Cardiac muscle cell (in vitro differentiated cells and primary cell): ENCODE measurements at regions not wholly inside any gene's neighbourhood (a gene's known extent, or its start where the extent isn't known, plus 50 kb on each side); places are given as distances from the start of the nearest gene placed in this dataset.
A peak's percentile ranks its signal among the peaks of the same experiment; 100 is the strongest.

Experiments used
- DNase-seq, 2 donors: peaks; one replicate each; pipeline versions ENCODE4 v3.0.0 to v3.0.0-alpha.2; 2010 to 2017; ENCODE audit warnings: low read depth in 1 of 2, low spot score in 1 of 2
- H3K27ac ChIP-seq: fragments of 200-600 bp; sonication (generic); 2 replicates; pipeline ENCODE4 v1.5.1; 2016
- H3K27me3 ChIP-seq: fragments of 200-600 bp; sonication (generic); 2 replicates; pipeline ENCODE4 v1.6.0; 2016; ENCODE audit warnings: control low read depth
- H3K36me3 ChIP-seq: fragments of 200-600 bp; sonication (generic); 2 replicates; pipeline ENCODE4 v1.5.1; 2016; ENCODE audit warnings: control low read depth
- H3K4me1 ChIP-seq: fragments of 200-600 bp; sonication (generic); 2 replicates; pipeline ENCODE4 v1.8.1; 2017; ENCODE audit warnings: low read depth, mild to moderate bottlenecking, mixed run types
- H3K4me3 ChIP-seq: fragments of 200-600 bp; sonication (generic); 2 replicates; pipeline ENCODE4 v1.5.1; 2016; ENCODE audit warnings: mild to moderate bottlenecking
- H3K9me3 ChIP-seq: fragments of 200-600 bp; sonication (generic); 2 replicates; pipeline ENCODE4 v1.5.1; 2017; ENCODE audit warnings: low read depth, mild to moderate bottlenecking, control low read depth
- TF ChIP-seq, protein P1 (sequence below): IDR thresholded peaks from 2 replicates; pipeline ENCODE4 v1.5.1; 2012; ENCODE audit warnings: low read depth, mild to moderate bottlenecking, low read length

DNA sequence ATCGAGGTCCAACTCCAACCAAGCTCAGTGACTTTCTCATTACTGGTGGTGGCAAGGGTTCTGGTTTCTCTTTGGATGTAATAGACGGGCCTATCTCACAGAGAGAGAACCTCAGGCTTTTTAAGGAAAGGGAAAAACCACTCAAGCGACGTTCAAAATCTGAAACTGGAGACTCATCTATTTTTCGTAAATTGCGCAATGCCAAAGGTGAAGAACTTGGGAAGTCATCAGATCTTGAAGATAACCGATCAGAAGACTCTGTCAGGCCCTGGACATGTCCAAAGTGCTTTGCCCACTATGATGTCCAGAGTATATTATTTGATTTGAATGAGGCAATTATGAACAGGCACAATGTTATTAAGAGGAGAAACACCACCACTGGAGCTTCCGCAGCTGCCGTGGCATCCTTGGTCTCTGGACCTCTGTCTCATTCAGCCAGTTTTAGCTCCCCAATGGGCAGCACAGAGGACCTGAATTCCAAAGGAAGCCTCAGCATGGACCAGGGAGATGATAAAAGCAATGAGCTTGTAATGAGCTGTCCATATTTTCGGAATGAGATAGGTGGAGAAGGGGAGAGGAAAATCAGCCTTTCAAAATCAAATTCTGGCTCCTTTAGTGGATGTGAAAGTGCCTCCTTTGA lies 343.5 kb upstream of the RGS6 start:
- Histone ChIP-seq H3K27ac (no peak overlapping the region), H3K9me3 (no peaks in the 10 kb centered on the region), H3K27me3 (no peaks in the 10 kb centered on the region), H3K4me3 (no peak overlapping the region), H3K36me3 (no peaks in the 10 kb centered on the region), H3K4me1 (peaks cover 29% of the 10 kb centered on the region)
- no peak for DNase-seq
- TF ChIP-seq, protein P1, sequence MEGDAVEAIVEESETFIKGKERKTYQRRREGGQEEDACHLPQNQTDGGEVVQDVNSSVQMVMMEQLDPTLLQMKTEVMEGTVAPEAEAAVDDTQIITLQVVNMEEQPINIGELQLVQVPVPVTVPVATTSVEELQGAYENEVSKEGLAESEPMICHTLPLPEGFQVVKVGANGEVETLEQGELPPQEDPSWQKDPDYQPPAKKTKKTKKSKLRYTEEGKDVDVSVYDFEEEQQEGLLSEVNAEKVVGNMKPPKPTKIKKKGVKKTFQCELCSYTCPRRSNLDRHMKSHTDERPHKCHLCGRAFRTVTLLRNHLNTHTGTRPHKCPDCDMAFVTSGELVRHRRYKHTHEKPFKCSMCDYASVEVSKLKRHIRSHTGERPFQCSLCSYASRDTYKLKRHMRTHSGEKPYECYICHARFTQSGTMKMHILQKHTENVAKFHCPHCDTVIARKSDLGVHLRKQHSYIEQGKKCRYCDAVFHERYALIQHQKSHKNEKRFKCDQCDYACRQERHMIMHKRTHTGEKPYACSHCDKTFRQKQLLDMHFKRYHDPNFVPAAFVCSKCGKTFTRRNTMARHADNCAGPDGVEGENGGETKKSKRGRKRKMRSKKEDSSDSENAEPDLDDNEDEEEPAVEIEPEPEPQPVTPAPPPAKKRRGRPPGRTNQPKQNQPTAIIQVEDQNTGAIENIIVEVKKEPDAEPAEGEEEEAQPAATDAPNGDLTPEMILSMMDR: no peak

DNA sequence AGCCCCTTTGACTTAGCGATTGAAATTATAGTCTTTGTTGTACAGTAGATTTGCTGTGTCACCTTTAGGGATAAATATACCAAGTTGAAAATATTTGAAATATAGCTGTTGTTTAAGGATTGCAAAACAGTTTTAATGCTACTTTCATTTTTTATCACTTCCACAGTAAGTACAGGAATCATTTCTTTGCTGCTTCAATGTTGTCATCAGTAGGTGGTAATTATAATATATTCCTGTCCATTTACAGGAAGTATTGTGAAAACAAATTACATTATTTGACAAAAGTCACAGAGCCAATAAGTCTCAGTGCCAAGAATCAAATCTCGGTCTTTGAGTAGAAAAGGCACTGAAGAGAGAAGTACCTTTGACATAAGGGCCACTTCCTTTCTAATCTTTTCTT lies 342.6 kb upstream of the RGS6 start:
- Histone ChIP-seq H3K9me3 (no peaks in the 10 kb centered on the region), H3K27ac (no peak overlapping the region), H3K27me3 (no peaks in the 10 kb centered on the region), H3K4me1 (peaks cover 38% of the 10 kb centered on the region), H3K36me3 (no peaks in the 10 kb centered on the region), H3K4me3 (no peak overlapping the region)
- no peak for DNase-seq
- TF ChIP-seq, protein P1: no peak

DNA sequence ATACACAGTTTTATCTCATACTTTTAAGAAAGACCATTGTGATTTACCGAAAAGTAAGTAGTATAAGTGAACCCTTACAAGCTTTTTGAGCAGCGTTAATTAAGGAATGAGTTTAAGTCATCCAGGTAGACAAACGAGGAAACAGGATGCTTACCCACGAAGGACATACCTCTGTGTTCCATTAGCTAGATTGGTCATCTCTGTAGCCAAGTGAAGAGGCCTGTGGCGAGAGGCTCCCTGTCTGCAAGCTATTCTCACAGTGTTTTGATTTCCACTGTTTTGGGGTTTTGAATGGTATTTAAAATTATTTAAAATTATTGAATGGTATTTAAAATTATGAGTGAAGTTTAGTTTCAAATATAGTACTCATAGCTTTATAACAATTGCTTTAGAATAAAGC lies 342.1 kb upstream of the RGS6 start:
- peaks cover 43% of the 10 kb centered on the region for H3K4me1 ChIP-seq
- TF ChIP-seq, protein P1: no peak
- no peak overlapping the region for H3K4me3 ChIP-seq
- H3K27me3 ChIP-seq: no peaks in the 10 kb centered on the region
- no peaks in the 10 kb centered on the region for H3K9me3 ChIP-seq
- no peak overlapping the region for H3K27ac ChIP-seq
- DNase-seq: no peak
- no peaks in the 10 kb centered on the region for H3K36me3 ChIP-seq

DNA sequence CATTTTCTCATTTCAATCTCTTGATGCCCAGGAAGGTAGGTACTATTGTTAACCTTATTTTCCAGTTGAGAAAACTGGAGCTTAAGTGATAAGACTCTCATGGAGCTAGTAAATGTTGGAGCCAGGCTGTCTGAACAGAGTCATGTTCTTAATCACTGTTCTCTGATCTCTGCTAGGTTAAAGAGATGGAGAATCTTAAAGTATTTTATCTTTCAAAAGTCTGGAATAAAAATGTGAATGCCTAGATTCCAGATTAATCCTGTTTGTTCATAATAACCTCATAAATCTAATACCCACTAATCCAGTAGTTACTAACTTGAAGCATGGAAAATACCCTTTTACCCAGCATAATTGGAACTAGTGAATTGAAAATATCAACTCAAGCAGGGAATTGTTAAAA lies 341.0 kb upstream of the RGS6 start:
- TF ChIP-seq, protein P1: no peak
- Histone ChIP-seq H3K4me1 (peaks cover 40% of the 10 kb centered on the region), H3K9me3 (no peaks in the 10 kb centered on the region), H3K36me3 (no peaks in the 10 kb centered on the region), H3K4me3 (no peak overlapping the region), H3K27ac (no peak overlapping the region), H3K27me3 (no peaks in the 10 kb centered on the region)
- DNase-seq: no peak

DNA sequence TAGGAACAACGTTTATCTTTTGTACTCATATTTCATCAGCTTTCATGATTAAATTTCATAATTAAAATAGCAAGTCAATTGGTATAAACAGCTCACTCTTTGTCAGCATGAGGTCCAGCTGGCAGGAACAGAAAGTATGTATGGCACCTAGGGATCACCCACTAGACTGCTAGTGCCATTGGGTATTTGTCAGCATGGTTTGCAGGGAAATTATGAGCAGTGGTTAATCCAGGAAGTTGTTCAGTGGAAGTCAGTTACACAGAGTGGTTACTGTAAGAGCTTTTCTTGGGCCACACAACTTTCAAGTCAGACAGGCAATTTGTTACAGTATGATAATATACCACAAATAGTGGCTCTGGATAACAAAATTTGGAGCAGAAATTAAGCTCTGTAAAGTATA lies 340.3 kb upstream of the RGS6 start:
- Histone ChIP-seq H3K27me3 (no peaks in the 10 kb centered on the region), H3K27ac (no peak overlapping the region), H3K4me3 (no peak overlapping the region), H3K9me3 (no peaks in the 10 kb centered on the region), H3K4me1 (peaks cover 36% of the 10 kb centered on the region), H3K36me3 (no peaks in the 10 kb centered on the region)
- peak in 1 of 2 donors; percentile 67 for DNase-seq
- TF ChIP-seq, protein P1: no peak
